HG02852 (cell line): ENCODE measurements at regions not wholly inside any gene's neighbourhood (a gene's known extent, or its start where the extent isn't known, plus 50 kb on each side); places are given as distances from the start of the nearest gene placed in this dataset.
"Not testable (repeated sequence)": the region's sequence is repeated elsewhere in the genome, so short reads cannot be mapped to it uniquely, and the experiment has no call there.

Experiments
- ATAC-seq: cut with Tn5 transposase; IDR thresholded peaks from one replicate; pipeline ENCODE4 v1.9.1; 2021; ENCODE audit warnings: mild to moderate bottlenecking, moderate library complexity; ENCODE audit not compliant: unreplicated experiment

DNA sequence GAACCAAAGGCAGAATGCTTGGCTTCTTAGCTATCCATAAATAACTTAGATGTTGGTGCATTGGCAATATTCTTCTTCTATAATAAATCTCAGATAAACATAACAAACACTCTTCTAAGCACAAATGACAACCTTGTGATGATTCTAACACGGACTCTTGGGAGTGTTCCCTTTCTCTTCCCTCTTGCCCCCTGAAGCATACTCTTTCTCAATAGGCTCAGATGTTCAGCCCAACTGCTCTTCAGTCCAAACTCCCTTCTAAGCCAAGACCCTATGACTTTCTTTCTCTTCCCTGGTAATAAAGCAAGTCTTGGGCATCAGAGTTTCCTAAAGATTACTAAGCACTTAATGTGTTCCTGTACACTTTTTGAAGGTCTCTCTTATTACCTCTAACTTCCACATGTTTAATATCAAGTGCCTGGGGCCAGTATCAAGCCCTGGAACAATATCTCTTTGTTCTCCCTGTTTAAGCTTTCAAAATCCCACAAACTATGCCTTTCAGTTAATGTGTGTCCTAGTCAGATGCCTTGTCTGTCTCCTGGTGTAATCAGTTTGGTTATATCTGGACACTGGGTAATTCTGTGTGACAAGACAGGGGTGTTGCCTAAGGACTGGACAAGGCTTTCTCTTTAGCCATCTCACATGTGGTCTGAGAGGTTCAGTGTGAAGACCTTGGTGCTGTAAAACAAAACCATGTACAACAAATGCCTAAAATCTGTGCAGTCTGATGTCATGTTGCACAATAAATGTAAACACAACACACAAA, 92.9 kb upstream of the IVNS1ABP start:
- no peak for ATAC-seq

DNA sequence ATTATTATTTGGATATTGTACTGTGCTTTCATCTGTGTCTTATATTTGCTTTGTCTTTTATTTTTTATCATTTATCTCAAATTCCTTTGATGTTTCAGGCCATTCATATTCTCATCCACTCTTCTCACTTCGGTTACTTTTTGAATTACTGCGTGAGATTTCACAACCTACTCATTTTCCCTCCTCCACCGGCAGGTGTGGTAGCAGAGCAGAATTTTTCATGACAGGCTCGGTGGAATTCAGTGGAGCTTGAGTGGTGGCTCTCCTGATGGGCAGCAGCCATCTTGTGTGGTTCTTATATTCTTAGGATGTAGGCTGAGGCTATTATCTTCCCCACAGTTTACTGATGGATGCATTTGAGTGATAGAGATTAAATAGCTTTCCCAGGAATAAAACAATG, 92.3 kb upstream of the IVNS1ABP start:
- no peak for ATAC-seq

DNA sequence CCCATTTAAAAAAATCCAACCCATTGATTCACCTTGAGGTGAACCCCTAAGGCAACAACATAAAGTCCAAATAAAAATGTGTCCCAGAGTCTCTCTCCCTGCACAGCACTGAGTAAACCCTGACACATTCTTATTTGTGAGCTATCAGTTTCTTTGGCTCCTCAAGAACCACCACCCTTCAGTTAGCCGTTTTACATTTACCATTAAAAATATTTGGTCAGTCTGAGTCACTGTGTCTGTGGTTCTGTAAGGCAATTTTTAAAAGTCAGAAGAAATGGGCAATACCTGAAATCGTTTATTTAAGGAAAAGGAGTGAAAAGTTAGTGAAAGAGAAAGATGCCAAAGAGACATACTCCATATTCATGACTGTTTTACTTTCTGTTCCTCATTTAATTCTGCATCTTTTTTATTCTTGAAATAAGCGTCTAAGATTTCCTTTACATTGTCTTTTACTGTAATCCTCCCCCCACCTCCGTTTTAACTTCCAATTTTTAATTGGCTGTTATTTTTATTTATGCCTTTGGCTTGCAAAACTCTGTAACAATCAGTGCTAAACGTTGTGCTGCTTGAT, 91.7 kb upstream of the IVNS1ABP start:
- ATAC-seq, result no peak

- no peak for ATAC-seq
Observed at GRCh38 chr1:185406691-185407009, 89.6 kb upstream of the IVNS1ABP start.

DNA sequence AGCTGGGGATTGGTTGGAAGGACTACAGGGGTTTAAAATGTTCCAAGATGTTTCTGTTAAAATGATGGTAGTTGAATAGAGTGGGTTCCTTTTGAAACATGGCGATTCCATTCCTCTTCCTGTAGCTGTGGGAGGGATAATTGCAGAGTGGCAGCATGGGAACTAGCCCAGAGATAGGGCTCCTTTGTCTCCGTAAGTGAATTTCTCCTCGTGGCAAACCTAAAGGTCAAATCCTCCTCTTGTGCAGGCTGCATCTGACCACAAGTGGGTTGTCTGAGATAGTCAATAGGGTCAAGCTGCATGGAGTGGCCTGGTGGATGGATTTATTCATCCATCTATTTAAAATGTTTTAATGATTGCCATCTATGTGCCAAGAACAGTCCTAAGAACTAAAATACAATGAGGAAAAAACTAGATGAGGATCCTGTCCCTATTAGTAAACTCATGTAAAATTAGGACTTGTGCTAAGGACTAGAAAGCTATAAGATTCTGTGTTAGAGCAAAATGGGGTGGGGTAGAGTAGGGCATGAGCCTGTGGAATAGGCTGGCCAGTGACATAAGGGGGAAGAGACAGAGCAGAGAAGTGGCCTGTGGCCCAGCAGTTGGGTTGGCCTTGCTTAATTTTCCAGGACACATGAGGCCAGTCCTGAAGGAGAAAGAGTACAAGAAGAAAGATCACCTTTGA, 89.1 kb upstream of the IVNS1ABP start:
- ATAC-seq, result no peak

DNA sequence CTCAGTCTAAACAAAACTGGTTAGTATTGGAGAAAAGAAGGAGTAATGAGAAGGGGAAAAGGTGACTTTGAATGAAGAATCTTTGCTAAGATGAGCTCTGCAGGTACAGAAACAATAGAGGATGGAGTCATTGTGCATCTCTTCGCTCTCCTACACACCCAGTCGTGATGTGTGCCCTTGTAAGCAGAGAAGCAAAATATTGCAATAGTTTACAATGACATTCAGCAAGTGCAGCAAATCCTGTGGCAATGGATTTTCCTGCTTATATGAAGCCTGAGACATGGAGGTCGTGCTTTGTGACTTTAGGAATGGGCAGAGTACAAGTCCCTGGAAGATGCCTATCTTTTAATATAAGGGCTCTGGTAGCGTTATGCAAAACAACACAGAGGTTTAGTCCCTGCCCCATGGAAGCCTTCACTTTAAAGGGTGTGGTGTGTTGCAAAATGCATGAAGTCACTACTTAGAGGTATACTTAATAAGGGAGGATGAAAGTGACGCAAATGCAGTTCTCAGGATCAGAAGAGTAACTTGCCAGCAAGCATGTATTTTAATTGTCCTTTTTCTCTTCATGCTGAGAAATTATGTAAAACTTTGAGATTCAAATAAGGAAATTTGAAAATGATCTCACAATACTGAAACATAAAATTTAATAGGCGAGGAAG, 88.0 kb upstream of the IVNS1ABP start:
- ATAC-seq, result no peak

DNA sequence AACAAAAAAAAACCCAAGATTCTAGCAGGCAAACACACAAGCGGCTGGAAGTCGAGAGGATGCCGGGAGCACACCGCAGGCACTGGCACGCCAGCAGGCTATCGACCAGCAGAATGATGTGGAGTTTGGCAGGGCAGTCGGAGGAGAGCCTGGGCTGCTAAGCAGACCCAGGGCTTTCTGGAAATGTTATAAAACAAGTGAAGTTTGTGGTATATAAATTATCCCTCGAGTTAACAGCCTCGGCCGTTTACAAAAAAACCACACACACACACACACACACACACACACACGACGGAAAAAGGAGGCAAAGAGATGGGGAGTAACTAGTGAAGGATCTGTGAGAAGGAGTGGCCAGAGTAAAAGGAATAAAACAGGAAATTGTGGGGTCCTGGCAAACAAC, 87.2 kb upstream of the IVNS1ABP start:
- ATAC-seq, result no peak

GRCh38 chr1:185402930-185403329, 85.9 kb upstream of the IVNS1ABP start:
- ATAC-seq, result no peak

GRCh38 chr1:185401019-185401418, 84.0 kb upstream of the IVNS1ABP start:
- ATAC-seq, result no peak

DNA sequence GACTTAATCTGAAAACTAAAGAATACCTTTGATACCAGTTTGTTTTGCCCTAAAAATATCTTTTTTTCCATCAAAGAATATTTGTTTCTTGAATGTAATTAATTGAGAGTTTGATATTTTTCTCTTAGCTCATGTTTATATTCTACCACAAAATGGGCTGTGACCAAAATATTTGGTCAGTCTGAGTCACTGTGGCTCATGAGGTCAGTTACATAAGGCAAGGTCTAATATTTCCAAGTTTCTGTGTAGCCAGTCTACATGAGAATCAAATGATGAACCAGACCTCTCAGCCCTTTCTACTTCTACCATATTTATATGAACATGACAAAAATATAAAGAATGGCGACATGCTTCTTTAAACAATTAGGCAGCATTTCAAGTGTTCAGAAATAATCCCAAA, 83.0 kb upstream of the IVNS1ABP start:
- ATAC-seq, result no peak

DNA sequence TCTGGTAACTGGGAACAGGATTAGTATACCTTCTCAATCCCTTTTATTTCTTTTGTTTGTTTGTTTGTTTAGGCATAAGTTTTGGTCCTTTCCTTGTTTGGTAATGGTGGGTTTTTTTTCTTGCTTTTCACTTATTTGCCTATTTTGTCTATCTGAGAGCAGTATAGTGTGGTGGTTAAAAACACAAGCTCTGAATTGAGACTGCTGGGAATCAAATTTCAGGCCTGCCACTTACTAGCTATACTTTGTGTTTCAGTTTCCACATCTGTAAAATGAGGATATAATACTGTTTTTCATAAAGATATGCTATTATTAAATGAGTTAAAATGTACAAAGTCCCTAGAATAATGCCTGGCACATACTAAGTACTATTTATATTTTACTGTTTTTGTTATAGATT, 81.6 kb upstream of the IVNS1ABP start:
- peak; percentile 68 for ATAC-seq

GRCh38 chr1:185398022-185398421, 81.0 kb upstream of the IVNS1ABP start:
- ATAC-seq, result no peak

DNA sequence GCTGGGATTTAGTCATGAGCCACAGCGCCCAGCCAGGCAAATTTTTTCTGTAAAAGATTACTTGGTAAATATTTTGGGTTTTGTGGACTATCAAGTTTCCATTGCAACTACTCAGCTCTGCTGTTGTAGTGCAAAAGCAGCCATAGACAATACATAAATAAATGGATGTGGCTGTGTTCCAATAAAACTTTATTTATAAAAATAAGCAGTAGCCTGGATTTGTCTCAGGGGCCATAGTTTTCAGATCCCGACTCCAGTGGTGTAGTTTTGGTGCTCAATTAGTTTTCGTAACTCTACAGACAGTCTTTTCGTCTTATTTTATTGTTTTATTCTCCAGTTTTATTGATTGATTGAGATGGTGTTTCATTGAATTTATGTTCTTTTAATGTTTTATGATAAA, 80.1 kb upstream of the IVNS1ABP start:
- ATAC-seq, result no peak

DNA sequence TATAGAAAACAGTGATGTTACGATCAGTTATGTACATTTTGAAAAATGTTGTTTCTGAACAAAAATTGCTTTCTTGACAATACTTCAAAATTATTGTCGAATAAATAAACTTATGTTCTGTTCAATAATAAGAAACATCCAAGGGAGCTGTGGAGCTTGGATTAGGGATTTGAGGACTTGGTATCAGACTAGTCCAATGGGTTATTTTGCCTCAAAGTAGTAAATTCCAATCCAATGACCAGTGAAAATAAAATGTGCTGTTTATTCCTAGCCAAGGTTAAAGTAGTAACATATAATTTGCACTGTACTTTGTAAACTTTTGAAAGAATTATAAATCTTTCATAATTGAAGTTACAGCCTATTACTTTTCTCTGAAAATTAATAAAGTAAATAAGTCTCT, 79.1 kb upstream of the IVNS1ABP start:
- no peak for ATAC-seq

GRCh38 chr1:185393815-185394214, 76.8 kb upstream of the IVNS1ABP start:
- no peak for ATAC-seq

DNA sequence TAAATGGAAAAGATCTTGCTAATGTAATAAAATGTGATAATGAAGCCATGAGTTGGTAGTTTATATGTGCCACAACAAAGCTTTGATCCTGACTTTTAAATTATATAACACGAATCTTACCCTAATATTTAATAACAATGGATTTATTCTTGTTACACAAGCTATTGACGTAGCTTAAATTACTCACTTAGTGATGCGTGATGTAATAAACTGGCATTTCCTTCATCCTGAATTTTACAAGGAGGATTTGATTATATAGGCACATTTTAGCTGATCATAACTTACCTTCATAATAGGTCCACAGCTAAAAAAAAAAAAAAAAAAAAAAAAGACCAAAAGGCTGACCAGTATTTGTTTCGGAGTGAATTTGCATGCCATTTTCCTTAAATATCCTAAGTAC, 76.2 kb upstream of the IVNS1ABP start:
- ATAC-seq, result no peak

DNA sequence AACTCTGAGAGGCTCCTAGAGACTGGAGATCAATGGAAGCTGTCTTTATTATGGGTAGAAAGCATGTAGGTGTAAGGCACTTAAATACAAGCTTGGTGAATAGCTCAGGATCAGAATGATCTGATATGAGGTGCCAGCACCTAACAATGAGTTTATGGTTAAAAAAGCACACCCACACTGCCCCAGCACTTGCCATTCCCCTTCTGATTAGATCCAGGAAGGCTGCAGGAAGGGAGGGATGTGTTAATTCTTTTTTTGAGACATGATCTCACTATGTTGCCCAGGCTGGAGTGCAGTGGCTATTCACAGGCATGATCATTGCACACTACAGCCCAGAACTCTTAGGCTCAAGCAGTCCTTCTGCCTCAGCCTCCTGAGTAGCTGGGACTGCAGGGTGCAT, 71.8 kb upstream of the IVNS1ABP start:
- no peak for ATAC-seq

DNA sequence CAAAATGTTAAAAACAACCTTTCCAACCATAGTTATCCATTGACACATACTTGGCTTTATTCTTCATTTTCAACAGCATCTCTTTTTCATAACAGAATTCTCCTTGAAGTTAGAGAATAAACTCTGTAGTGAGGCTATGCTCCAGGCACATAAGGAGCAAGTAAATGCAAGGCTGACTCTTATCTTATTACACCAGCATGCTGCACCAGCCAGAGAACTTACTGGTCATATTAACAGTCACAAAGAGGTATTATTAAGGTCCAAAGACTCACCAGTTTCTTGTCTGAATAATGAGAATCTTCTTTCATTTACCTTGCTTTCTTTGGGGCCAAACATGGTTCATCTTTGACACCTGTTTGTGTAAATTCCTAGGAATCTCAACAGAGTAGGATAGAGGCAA, 71.3 kb upstream of the IVNS1ABP start:
- no peak for ATAC-seq

DNA sequence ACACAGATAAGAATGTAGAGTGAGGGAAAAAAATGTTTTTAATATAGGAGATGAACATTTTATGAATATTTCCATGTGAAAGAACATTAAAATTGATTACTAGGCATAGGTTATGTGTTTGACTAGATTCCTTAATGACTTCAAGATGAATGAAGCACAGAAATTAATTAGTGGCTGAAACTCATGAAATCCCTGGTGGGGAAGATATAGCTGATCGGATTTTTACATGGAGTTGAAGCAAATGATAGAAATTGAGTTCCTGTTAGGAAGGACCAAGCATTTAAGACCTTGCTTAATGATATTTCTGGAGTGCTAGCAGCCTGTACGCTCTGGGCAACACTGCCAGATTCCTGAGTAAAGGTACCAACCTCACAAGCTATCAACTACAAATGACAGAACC, 68.9 kb upstream of the IVNS1ABP start:
- no peak for ATAC-seq

DNA sequence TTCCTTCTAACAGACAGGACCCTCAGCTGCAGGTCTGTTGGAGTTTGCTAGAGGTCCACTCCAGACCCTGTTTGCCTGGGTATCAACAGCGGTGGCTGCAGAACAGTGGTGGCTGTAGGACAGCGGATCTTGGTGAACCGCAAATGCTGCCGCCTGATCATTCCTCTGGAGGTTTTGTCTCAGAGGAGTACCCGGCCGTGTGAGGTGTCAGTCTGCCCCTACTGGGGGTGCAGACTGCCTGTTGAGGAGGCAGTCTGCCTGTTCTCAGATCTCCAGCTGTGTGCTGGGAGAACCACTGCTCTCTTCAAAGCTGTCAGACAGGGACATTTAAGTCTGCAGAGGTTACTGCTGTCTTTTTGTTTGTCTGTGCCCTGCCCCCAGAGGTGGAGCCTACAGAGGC, 66.8 kb upstream of the IVNS1ABP start:
- not testable (repeated sequence) for ATAC-seq

DNA sequence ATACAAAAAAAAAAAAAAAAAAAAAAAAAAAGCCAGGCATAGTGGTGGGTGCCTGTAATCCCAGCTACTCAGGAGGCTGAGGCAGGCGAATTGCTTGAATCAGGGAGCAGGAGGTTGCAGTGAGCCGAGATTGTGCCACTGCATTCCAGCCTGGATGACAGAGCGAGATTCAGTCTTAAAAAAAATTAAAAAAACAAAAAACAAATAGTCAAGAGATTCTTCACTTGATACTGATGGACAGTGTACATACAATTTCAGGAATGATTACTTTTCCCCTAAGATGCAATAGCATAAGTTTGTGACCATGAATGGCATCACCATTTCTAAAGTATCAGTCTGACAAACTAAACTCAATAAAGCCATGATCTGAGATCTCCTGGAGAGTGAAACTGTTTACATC, 60.8 kb upstream of the IVNS1ABP start:
- no peak for ATAC-seq
